ENCODE measurements at regions not wholly inside any gene's neighbourhood (a gene's known extent, or its start where the extent isn't known, plus 50 kb on each side); places are given as distances from the start of the nearest gene placed in this dataset.

GRCh38 chr18:44323125-44323524, 357.6 kb upstream of the SETBP1 start:
- TF ChIP-seq, protein P1, sequence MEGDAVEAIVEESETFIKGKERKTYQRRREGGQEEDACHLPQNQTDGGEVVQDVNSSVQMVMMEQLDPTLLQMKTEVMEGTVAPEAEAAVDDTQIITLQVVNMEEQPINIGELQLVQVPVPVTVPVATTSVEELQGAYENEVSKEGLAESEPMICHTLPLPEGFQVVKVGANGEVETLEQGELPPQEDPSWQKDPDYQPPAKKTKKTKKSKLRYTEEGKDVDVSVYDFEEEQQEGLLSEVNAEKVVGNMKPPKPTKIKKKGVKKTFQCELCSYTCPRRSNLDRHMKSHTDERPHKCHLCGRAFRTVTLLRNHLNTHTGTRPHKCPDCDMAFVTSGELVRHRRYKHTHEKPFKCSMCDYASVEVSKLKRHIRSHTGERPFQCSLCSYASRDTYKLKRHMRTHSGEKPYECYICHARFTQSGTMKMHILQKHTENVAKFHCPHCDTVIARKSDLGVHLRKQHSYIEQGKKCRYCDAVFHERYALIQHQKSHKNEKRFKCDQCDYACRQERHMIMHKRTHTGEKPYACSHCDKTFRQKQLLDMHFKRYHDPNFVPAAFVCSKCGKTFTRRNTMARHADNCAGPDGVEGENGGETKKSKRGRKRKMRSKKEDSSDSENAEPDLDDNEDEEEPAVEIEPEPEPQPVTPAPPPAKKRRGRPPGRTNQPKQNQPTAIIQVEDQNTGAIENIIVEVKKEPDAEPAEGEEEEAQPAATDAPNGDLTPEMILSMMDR (IDR thresholded peaks at IDR 0.05; ENCODE audit: unreplicated experiment) = no peak
- no peak overlapping the region for H3K27ac Mint-ChIP-seq (ENCODE audit: low read depth, unreplicated experiment)
- no peak for DNase-seq (ENCODE audit: unreplicated experiment)
- H3K36me3 Mint-ChIP-seq (ENCODE audit: insufficient read depth, unreplicated experiment) = no peaks in the 10 kb centered on the region
- H3K4me1 Mint-ChIP-seq (ENCODE audit: insufficient read depth, unreplicated experiment) = no peaks in the 10 kb centered on the region
- no peak overlapping the region for H3K4me3 Mint-ChIP-seq (ENCODE audit: unreplicated experiment)
- H3K9me3 Mint-ChIP-seq (ENCODE audit: unreplicated experiment) = no peaks in the 10 kb centered on the region
- no TSS peak for BruUV-seq (replicated peaks)
- POLR2A ChIA-PET = no interaction called here
- intact Hi-C loops (cut with micrococcal nuclease) = loop anchor here (10.0 kb wide), 1 partner anchor 352 kb away; no protein-coding TSS in a partner anchor
- H3K27me3 Mint-ChIP-seq (ENCODE audit: insufficient read depth, unreplicated experiment) = no peaks in the 10 kb centered on the region
- CTCF ChIA-PET = interaction anchor here (0.6 to 1.1 kb wide), 3 partner anchors 192 to 685 kb away, joined by 3 to 5 read pairs (median 4); no protein-coding TSS in a partner anchor

GRCh38 chr18:44324361-44324760, 356.3 kb upstream of the SETBP1 start:
- POLR2A ChIA-PET = no interaction called here
- Mint-ChIP-seq H3K27ac (ENCODE audit: low read depth, unreplicated experiment) (no peak overlapping the region), H3K27me3 (ENCODE audit: insufficient read depth, unreplicated experiment) (no peaks in the 10 kb centered on the region), H3K4me3 (ENCODE audit: unreplicated experiment) (no peak overlapping the region), H3K9me3 (ENCODE audit: unreplicated experiment) (no peaks in the 10 kb centered on the region), H3K36me3 (ENCODE audit: insufficient read depth, unreplicated experiment) (no peaks in the 10 kb centered on the region), H3K4me1 (ENCODE audit: insufficient read depth, unreplicated experiment) (no peaks in the 10 kb centered on the region)
- BruUV-seq (replicated peaks) = no TSS peak
- TF ChIP-seq, protein P1 (IDR thresholded peaks at IDR 0.05; ENCODE audit: unreplicated experiment) = no peak
- CTCF ChIA-PET = interaction anchor here (0.6 to 1.3 kb wide), 3 partner anchors 180 to 704 kb away, joined by 4 read pairs; no protein-coding TSS in a partner anchor
- no peak for DNase-seq (ENCODE audit: unreplicated experiment)
- intact Hi-C loops (cut with micrococcal nuclease) = loop anchor here (10.0 kb wide), 1 partner anchor 350 kb away; no protein-coding TSS in a partner anchor

DNA sequence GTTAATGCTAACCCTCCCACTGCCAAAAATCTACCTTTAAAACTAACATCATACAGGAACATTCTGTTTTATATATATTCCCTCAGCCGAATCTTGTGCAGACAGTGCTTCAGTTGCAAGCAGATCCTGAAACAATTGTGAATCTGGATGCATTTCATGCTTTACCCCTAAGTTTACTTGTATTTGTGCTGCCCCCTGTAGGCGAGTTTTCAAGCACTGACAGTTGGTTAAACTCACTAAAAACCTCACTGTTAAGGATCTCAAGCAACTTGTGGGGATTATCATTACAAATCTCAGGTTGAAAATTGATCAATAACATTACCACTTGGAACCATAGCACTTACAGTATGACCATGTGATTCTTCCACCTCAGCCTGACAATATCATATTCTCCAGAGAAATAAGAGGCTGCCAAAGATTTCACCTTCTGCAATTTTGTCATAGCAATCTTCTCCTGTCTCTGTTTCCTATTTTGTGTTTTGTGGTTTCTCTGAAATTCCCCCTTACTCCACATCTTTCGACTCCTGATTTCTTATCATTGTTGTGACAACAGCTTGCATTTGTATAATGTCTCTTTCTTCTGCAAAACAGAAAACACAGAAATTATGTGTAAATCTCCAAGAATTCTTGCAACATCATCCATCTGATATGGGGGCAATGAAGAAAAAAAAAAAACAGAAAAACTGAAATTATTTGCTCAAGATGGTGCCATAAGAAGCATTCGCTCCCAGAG, 354.6 kb upstream of the SETBP1 start:
- CTCF ChIA-PET = interaction anchor here (0.6 to 3.0 kb wide), 12 partner anchors 8 to 967 kb away, joined by 3 to 12 read pairs (median 3); no protein-coding TSS in a partner anchor
- no peaks in the 10 kb centered on the region for H3K9me3 Mint-ChIP-seq (ENCODE audit: unreplicated experiment)
- no peak overlapping the region for H3K27ac Mint-ChIP-seq (ENCODE audit: low read depth, unreplicated experiment)
- no peaks in the 10 kb centered on the region for H3K27me3 Mint-ChIP-seq (ENCODE audit: insufficient read depth, unreplicated experiment)
- no TSS peak for BruUV-seq (replicated peaks)
- intact Hi-C loops (cut with micrococcal nuclease) = loop anchor here (1.0 to 10.0 kb wide), 6 partner anchors 196 to 705 kb away; no protein-coding TSS in a partner anchor
- POLR2A ChIA-PET = interaction anchor here (0.6 kb wide), 1 partner anchor 582 kb away, joined by 3 read pairs; no protein-coding TSS in a partner anchor
- no peak overlapping the region for H3K4me3 Mint-ChIP-seq (ENCODE audit: unreplicated experiment)
- H3K36me3 Mint-ChIP-seq (ENCODE audit: insufficient read depth, unreplicated experiment) = no peaks in the 10 kb centered on the region
- TF ChIP-seq, protein P1 (IDR thresholded peaks at IDR 0.05; ENCODE audit: unreplicated experiment) = peak; percentile 54
- DNase-seq (ENCODE audit: unreplicated experiment) = peak; percentile 78
- H3K4me1 Mint-ChIP-seq (ENCODE audit: insufficient read depth, unreplicated experiment) = no peaks in the 10 kb centered on the region

DNA sequence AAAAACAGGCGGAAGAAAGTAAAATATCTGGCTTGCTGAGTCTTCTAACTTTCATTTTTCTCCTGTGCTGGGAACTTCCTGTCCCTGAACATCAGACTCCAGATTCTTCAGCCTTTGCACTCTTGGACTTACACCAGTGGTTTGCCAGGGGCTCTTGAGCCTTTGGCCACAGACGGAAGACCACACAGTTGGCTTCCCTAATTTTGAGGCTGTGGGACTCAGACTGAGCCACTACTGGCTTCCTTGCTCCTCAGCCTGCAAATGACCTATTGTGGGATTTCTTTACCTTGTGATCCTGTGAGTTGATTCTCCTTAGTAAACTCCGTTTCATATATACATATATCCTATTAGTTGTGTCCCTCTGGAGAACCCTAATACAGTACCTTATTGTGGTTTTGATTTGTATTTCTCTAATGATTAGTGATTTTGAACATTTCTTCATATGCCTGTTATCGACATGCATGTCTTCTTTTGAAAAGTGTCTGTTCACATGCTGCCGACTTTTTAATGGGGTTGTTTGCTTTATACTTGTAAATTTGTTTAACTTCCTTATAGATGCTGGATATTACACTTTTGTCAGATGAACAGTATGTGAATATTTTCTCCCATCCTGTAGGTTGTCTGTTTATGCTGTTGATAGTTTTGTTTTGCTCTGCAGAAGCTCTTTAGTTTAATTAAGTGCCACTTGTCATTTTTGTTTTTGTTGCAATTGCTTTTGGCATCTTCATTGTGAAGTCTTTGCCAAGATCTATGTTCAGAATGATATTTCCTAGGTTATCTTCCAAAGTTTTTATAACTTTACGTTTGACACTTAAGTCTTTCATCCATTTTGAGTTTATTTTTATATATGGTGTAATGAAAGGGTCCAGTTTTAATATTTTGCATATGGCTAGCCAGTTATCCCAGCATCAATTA, 348.8 kb upstream of the SETBP1 start:
- Mint-ChIP-seq H3K4me3 (ENCODE audit: unreplicated experiment) (no peak overlapping the region), H3K4me1 (ENCODE audit: insufficient read depth, unreplicated experiment) (no peaks in the 10 kb centered on the region), H3K27me3 (ENCODE audit: insufficient read depth, unreplicated experiment) (no peaks in the 10 kb centered on the region), H3K27ac (ENCODE audit: low read depth, unreplicated experiment) (no peak overlapping the region), H3K36me3 (ENCODE audit: insufficient read depth, unreplicated experiment) (no peaks in the 10 kb centered on the region), H3K9me3 (ENCODE audit: unreplicated experiment) (no peaks in the 10 kb centered on the region)
- no TSS peak for BruUV-seq (replicated peaks)
- TF ChIP-seq, protein P1 (IDR thresholded peaks at IDR 0.05; ENCODE audit: unreplicated experiment) = no peak
- no peak for DNase-seq (ENCODE audit: unreplicated experiment)
- intact Hi-C loops (cut with micrococcal nuclease) = no loop called here
- ChIA-PET CTCF (interaction anchor here (0.6 kb wide), 1 partner anchor 1243 kb away, joined by 3 read pairs; no protein-coding TSS in a partner anchor), POLR2A (interaction anchor here (0.6 kb wide), 1 partner anchor 263 kb away, joined by 3 read pairs; no protein-coding TSS in a partner anchor)
